H1 (cell line): ENCODE measurements at regions not wholly inside any gene's neighbourhood (a gene's known extent, or its start where the extent isn't known, plus 50 kb on each side); places are given as distances from the start of the nearest gene placed in this dataset.

Experiments used
- CTCF ChIA-PET: fragments of 300-600 bp; sonication (Branson Sonifier 250); formaldehyde crosslinking; loops from one replicate; lab custom pipeline; 2021; ENCODE audit not compliant: partially characterized antibody; lab: Charles Lee
- POLR2A ChIA-PET: fragments of 300-600 bp; sonication (Branson Sonifier 250); formaldehyde crosslinking; loops from one replicate; lab custom pipeline; 2021; ENCODE audit warnings: inconsistent platforms; ENCODE audit not compliant: partially characterized antibody; lab: Charles Lee
- DNase-seq, 2 experiments: peaks; one replicate each; pipeline versions ENCODE4 v3.0.0 to v3.0.0-alpha.2; 2010 to 2022; ENCODE audit warnings: low spot score in 2 of 2, low read depth in 1 of 2, mixed read lengths in 1 of 2
- FAIRE-seq: peaks from 2 replicates; lab custom pipeline; 2011; peaks lifted over from hg19 to GRCh38; lab: Jason Lieb, UNC
- H2AFZ ChIP-seq: 2 replicates; pipeline ENCODE4 v1.8.1; 2012; ENCODE audit warnings: low read length, inconsistent platforms
- H2AK5ac ChIP-seq: 2 replicates; pipeline ENCODE4 v1.6.1; 2013; ENCODE audit warnings: low read depth, low read length
- H2BK120ac ChIP-seq: replicated peaks from 2 replicates; pipeline ENCODE3; 2013; ENCODE audit warnings: low read depth, low read length, inconsistent platforms
- H2BK12ac ChIP-seq: 2 replicates; pipeline ENCODE4 v1.6.1; 2013; ENCODE audit warnings: low read depth, low read length
- H2BK15ac ChIP-seq: 2 replicates; pipeline ENCODE4 v1.6.1; 2013; ENCODE audit warnings: low read length
- H2BK20ac ChIP-seq: 2 replicates; pipeline ENCODE4 v1.6.1; 2013; ENCODE audit warnings: low read length
- H2BK5ac ChIP-seq: 2 replicates; pipeline ENCODE4 v1.6.1; 2013; ENCODE audit warnings: low read depth, low read length
- H3K14ac ChIP-seq: 2 replicates; pipeline ENCODE4 v1.6.1; 2013; ENCODE audit warnings: inconsistent platforms; ENCODE audit not compliant: insufficient read length
- H3K18ac ChIP-seq: 2 replicates; pipeline ENCODE4 v1.6.1; 2013; ENCODE audit warnings: low read length; ENCODE audit errors: extremely low read depth
- H3K23ac ChIP-seq: 2 replicates; pipeline ENCODE4 v1.6.1; 2013; ENCODE audit warnings: inconsistent platforms; ENCODE audit not compliant: insufficient read length
- H3K23me2 ChIP-seq: 2 replicates; pipeline ENCODE4 v1.6.1; 2013; ENCODE audit warnings: low read depth, low read length
- H3K27ac ChIP-seq: 2 replicates; pipeline ENCODE4 v1.6.1; 2011; ENCODE audit warnings: low read depth, low read length, inconsistent platforms
- H3K27me3 ChIP-seq, 4 experiments: replicated peaks in 1 of 4; 1 replicate in 1 of 4; 2 replicates in 3 of 4; pipeline versions ENCODE4 v1.6.1 to v1.8.1; 2011 to 2013; ENCODE audit warnings: low read length in 3 of 4, mild to moderate bottlenecking in 3 of 4, inconsistent platforms in 2 of 4, mixed read lengths in 2 of 4, moderate library complexity in 1 of 4; ENCODE audit not compliant: control insufficient read depth in 3 of 4, insufficient read depth in 3 of 4; ENCODE audit errors: extremely low read depth in 1 of 4
- H3K36me3 ChIP-seq, 4 experiments: 2 replicates each; pipeline versions ENCODE4 v1.6.1 to v1.8.1; 2011 to 2013; ENCODE audit warnings: mild to moderate bottlenecking in 4 of 4, low read length in 3 of 4, moderate library complexity in 2 of 4, control low read depth in 1 of 4, inconsistent platforms in 1 of 4; ENCODE audit not compliant: insufficient read depth in 4 of 4, control insufficient read depth in 2 of 4
- H3K4ac ChIP-seq: replicated peaks from 2 replicates; pipeline ENCODE3; 2013; ENCODE audit warnings: low read length, low read depth, mixed read lengths, inconsistent platforms; ENCODE audit not compliant: insufficient read length
- H3K4me1 ChIP-seq, 4 experiments: replicated peaks in 1 of 4; 1 replicate in 1 of 4; 2 replicates in 3 of 4; pipeline versions ENCODE4 v1.6.1 to v1.8.1; 2011 to 2013; ENCODE audit warnings: low read length in 3 of 4, inconsistent platforms in 2 of 4, mixed read lengths in 1 of 4; ENCODE audit not compliant: insufficient read depth in 4 of 4, control insufficient read depth in 3 of 4
- H3K4me2 ChIP-seq, 2 experiments: 2 replicates each; pipeline versions ENCODE4 v1.6.1 to v1.8.1; 2011 to 2013; ENCODE audit warnings: low read depth in 2 of 2, low read length in 2 of 2, control low read depth in 1 of 2, inconsistent platforms in 1 of 2, mild to moderate bottlenecking in 1 of 2; ENCODE audit not compliant: insufficient read depth in 1 of 2
- H3K4me3 ChIP-seq, 4 experiments: fragments of 200-600, 300-600 bp in 1 of 4; sonication (generic), shearing (Covaris generic), sonication (Bioruptor Twin) in 1 of 4; 2 replicates each; pipeline versions ENCODE4 v1.5.1 to v1.8.1; 2011 to 2016; ENCODE audit warnings: low read length in 4 of 4, low read depth in 3 of 4, control low read depth in 2 of 4, inconsistent platforms in 2 of 4, mild to moderate bottlenecking in 2 of 4, mixed read lengths in 1 of 4, moderate library complexity in 1 of 4; ENCODE audit not compliant: insufficient read depth in 2 of 4; ENCODE audit errors: extremely low read depth in 1 of 4
- H3K56ac ChIP-seq: replicated peaks from 2 replicates; pipeline ENCODE3; 2013; ENCODE audit warnings: low read depth, mild to moderate bottlenecking, mixed read lengths, low read length, inconsistent platforms; ENCODE audit not compliant: insufficient read length
- H3K79me1 ChIP-seq: 2 replicates; pipeline ENCODE4 v1.6.1; 2013; ENCODE audit warnings: low read depth, low read length, control low read depth
- H3K79me2 ChIP-seq, 2 experiments: 2 replicates each; pipeline versions ENCODE4 v1.6.1 to v1.8.1; 2012 to 2013; ENCODE audit warnings: low read length in 2 of 2, mild to moderate bottlenecking in 2 of 2, inconsistent platforms in 1 of 2; ENCODE audit not compliant: insufficient read depth in 2 of 2, control insufficient read depth in 1 of 2
- H3K9ac ChIP-seq, 4 experiments: replicated peaks in 1 of 4; 1 replicate in 1 of 4; 2 replicates in 3 of 4; pipeline versions ENCODE4 v1.6.1 to v1.8.1; 2011 to 2013; ENCODE audit warnings: low read depth in 3 of 4, low read length in 3 of 4, control low read depth in 2 of 4, mild to moderate bottlenecking in 2 of 4, moderate library complexity in 2 of 4, inconsistent platforms in 1 of 4; ENCODE audit errors: extremely low read depth in 1 of 4
- H3K9me3 ChIP-seq, 2 experiments: 2 replicates each; pipeline versions ENCODE4 v1.6.1 to v1.8.1; 2012 to 2013; ENCODE audit warnings: mild to moderate bottlenecking in 2 of 2, moderate library complexity in 2 of 2, control low read depth in 1 of 2, inconsistent platforms in 1 of 2, low read depth in 1 of 2, low read length in 1 of 2, mixed read lengths in 1 of 2; ENCODE audit not compliant: insufficient read depth in 2 of 2
- H4K20me1 ChIP-seq, 2 experiments: replicated peaks in 1 of 2; 2 replicates each; pipeline versions ENCODE3 to v1.8.1; 2011 to 2013; ENCODE audit warnings: inconsistent platforms in 2 of 2, low read length in 2 of 2, mild to moderate bottlenecking in 1 of 2; ENCODE audit not compliant: insufficient read depth in 2 of 2, control insufficient read depth in 1 of 2
- H4K5ac ChIP-seq: 2 replicates; pipeline ENCODE4 v1.6.1; 2013; ENCODE audit warnings: low read length, low read depth, mixed read lengths, inconsistent platforms; ENCODE audit not compliant: insufficient read length
- H4K8ac ChIP-seq: 2 replicates; pipeline ENCODE4 v1.8.0; 2013; ENCODE audit warnings: mild to moderate bottlenecking, moderate library complexity, low read length, inconsistent platforms; ENCODE audit not compliant: insufficient read depth; ENCODE audit errors: extremely low read depth
- H4K91ac ChIP-seq: replicated peaks from 2 replicates; pipeline ENCODE3; 2013; ENCODE audit warnings: low read length, mixed read lengths, inconsistent platforms; ENCODE audit not compliant: insufficient read length
- CBX8 ChIP-seq: fragments of 300-800, 300-1000 bp; sonication (generic); IDR thresholded peaks from 2 replicates; pipeline ENCODE4 v1.7.1; 2016; ENCODE audit warnings: low read depth, low read length, borderline replicate concordance
- FOSL1 ChIP-seq: IDR thresholded peaks from 2 replicates; pipeline ENCODE4 v1.6.1; 2011; ENCODE audit warnings: mild to moderate bottlenecking, low read depth, low read length, moderate library complexity; ENCODE audit not compliant: insufficient read depth
- JUND ChIP-seq: IDR thresholded peaks from 2 replicates; pipeline ENCODE4 v1.6.1; 2011; ENCODE audit warnings: mild to moderate bottlenecking, improper control_type of control experiment, low read length
- KDM4A ChIP-seq: IDR thresholded peaks from one replicate; pipeline ENCODE4 v1.7.1; 2012; ENCODE audit warnings: low read depth, mild to moderate bottlenecking, moderate library complexity, low read length, inconsistent platforms; ENCODE audit not compliant: severe bottlenecking
- SAP30 ChIP-seq: fragments of 300-600 bp; sonication (generic); IDR thresholded peaks from 2 replicates; pipeline ENCODE4 v1.7.1; 2012; ENCODE audit warnings: low read length, moderate library complexity, mild to moderate bottlenecking, inconsistent platforms; ENCODE audit not compliant: insufficient read depth, insufficient replicate concordance
- WGBS, 2 experiments: shearing (Covaris generic) in 1 of 2; methylation state at CpG; one replicate each; pipeline versions ENCODE4 v1.1.6 to v1.1.7; 2013 to 2015; ENCODE audit warnings: low lambda C conversion rate in 2 of 2, mixed read lengths in 2 of 2, inconsistent platforms in 1 of 2, low coverage in 1 of 2, missing lambda C conversion rate in 1 of 2; ENCODE audit not compliant: insufficient replicate concordance in 2 of 2, insufficient coverage in 1 of 2, insufficient read length in 1 of 2; ENCODE audit errors: extremely low coverage in 1 of 2, missing lambda C conversion rate in 1 of 2; 5-methylcytosine and 5-hydroxymethylcytosine counted together

DNA sequence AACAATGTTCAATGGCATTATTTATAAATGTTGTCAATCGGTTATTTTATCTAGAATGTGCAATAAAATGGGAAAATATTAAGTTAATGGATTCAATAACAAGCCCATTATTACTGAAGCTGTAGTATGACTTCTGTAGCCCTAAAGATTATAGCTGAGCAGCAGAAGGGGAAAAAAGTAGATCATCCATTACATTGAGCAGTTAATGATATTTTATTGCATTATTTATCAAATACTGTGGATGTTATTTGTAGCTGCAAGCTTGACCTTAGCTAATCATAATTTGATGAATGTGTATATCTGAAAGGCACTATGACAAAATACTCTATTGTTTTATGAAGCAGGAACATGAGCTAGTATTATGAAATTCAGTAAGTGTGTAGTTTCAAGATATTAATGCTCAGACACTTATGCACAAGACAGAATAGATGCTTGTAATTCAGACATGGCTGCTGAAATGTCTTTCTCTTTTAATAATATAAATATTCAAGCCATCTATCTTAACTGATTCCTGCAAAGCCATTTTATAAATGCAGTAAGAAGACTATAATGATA, 131.5 kb upstream of the MGAT4C start:
- H3K4me3 ChIP-seq = no peak overlapping the region
- no peak overlapping the region for H2BK20ac ChIP-seq
- H3K27ac ChIP-seq = no peak overlapping the region
- no peak overlapping the region for H2BK5ac ChIP-seq
- no peak overlapping the region for H3K18ac ChIP-seq
- H3K9ac ChIP-seq = no peak overlapping the region
- H2BK12ac ChIP-seq = no peak overlapping the region
- no peaks in the 10 kb centered on the region; a peak in 1 of 4 replicates for H3K9me3 ChIP-seq
- no peak overlapping the region for H2BK15ac ChIP-seq
- no peak overlapping the region for H3K56ac ChIP-seq
- H3K4ac ChIP-seq = no peak overlapping the region
- 83% methylated on average over 1 of the region's 1 CpG; no CpG with 5 or more reads in 1 of the 2 experiments for WGBS, 2 experiments
- H3K23ac ChIP-seq = no peak overlapping the region
- H2AK5ac ChIP-seq = no peak overlapping the region
- no peak overlapping the region for H4K5ac ChIP-seq
- H3K27me3 ChIP-seq = no peaks in the 10 kb centered on the region
- H3K4me2 ChIP-seq = no peak overlapping the region
- no peaks in the 10 kb centered on the region for H3K4me1 ChIP-seq
- no peak overlapping the region for H2BK120ac ChIP-seq
- ChIA-PET CTCF (no interaction called here), POLR2A (no interaction called here)
- no peaks in the 10 kb centered on the region for H3K23me2 ChIP-seq
- DNase-seq (no peak), FAIRE-seq (no peak)
- no peak overlapping the region for H4K8ac ChIP-seq
- no peaks in the 10 kb centered on the region for H3K79me2 ChIP-seq
- H4K20me1 ChIP-seq = no peaks in the 10 kb centered on the region
- H4K91ac ChIP-seq = no peak overlapping the region
- H3K79me1 ChIP-seq = no peaks in the 10 kb centered on the region
- H2AFZ ChIP-seq = no peak overlapping the region
- H3K14ac ChIP-seq = no peak overlapping the region
- H3K36me3 ChIP-seq = no peaks in the 10 kb centered on the region
- TF ChIP-seq CBX8 (no peak), KDM4A (no peak), FOSL1 (no peak), SAP30 (no peak), JUND (no peak)
- TF ChIP-seq, all 59 proteins: peak for 0
